AG20443 (cell line): ENCODE measurements at regions not wholly inside any gene's neighbourhood (a gene's known extent, or its start where the extent isn't known, plus 50 kb on each side); places are given as distances from the start of the nearest gene placed in this dataset.
"Not testable (repeated sequence)": the region's sequence is repeated elsewhere in the genome, so short reads cannot be mapped to it uniquely, and the experiment has no call there.

ENCODE experiments used
- DNase-seq: peaks from one replicate; pipeline ENCODE4 v3.0.0; 2012; ENCODE audit warnings: low spot score, mixed read lengths

- DNase-seq, result not testable (repeated sequence)
Observed at GRCh38 chr13:18663222-18663621, 518.4 kb downstream of the TUBA3C start.

GRCh38 chr13:18643644-18644172 lies 537.9 kb downstream of the TUBA3C start:
- not testable (repeated sequence) for DNase-seq

GRCh38 chr13:18628928-18629327 lies 552.7 kb downstream of the TUBA3C start:
- DNase-seq, result not testable (repeated sequence)

- no peak for DNase-seq
Observed at GRCh38 chr13:18628428-18628827, 553.2 kb downstream of the TUBA3C start.

- DNase-seq, result not testable (repeated sequence)
Observed at GRCh38 chr13:18624061-18624460, 557.6 kb downstream of the TUBA3C start.

GRCh38 chr13:18618442-18618841 lies 563.2 kb downstream of the TUBA3C start:
- not testable (repeated sequence) for DNase-seq

- DNase-seq, result not testable (repeated sequence)
Observed at GRCh38 chr13:18610476-18610875, 571.1 kb downstream of the TUBA3C start.

GRCh38 chr13:18609371-18609770 lies 572.3 kb downstream of the TUBA3C start:
- DNase-seq, result not testable (repeated sequence)

GRCh38 chr13:18608851-18609250 lies 572.8 kb downstream of the TUBA3C start:
- DNase-seq, result not testable (repeated sequence)

GRCh38 chr13:18600366-18600765 lies 581.3 kb downstream of the TUBA3C start:
- DNase-seq, result not testable (repeated sequence)

- not testable (repeated sequence) for DNase-seq
Observed at GRCh38 chr13:18599791-18600211, 581.8 kb downstream of the TUBA3C start.

- not testable (repeated sequence) for DNase-seq
Observed at GRCh38 chr13:18598543-18598942, 583.1 kb downstream of the TUBA3C start.

- not testable (repeated sequence) for DNase-seq
Observed at GRCh38 chr13:18597940-18598339, 583.7 kb downstream of the TUBA3C start.

- not testable (repeated sequence) for DNase-seq
Observed at GRCh38 chr13:18577103-18577502, 604.5 kb downstream of the TUBA3C start.

- not testable (repeated sequence) for DNase-seq
Observed at GRCh38 chr13:18567890-18568289, 613.7 kb downstream of the TUBA3C start.
